ENCODE measurements at regions not wholly inside any gene's neighbourhood (a gene's known extent, or its start where the extent isn't known, plus 50 kb on each side); places are given as distances from the start of the nearest gene placed in this dataset.
"Not testable (repeated sequence)": the region's sequence is repeated elsewhere in the genome, so short reads cannot be mapped to it uniquely, and the experiment has no call there.

DNA sequence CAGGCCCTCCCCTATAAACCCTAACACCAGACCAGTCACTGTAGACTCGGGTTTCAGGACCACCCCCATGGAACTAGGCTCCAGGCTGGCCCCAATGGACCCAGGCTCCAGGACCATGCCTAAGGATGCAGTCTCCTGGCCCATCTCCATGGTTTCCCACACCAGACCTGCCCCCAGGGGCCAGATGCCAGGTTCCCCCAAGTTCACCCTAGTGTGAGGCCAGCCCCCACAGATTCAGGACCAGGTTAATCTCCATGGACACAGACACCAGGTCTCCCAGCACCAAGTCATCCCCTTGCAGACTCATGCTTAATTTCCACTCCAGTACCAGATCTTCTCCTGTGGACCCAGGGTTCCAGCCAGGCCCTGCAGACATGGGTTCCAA, 103.8 kb upstream of the LANCL2 start:
- no peak overlapping the region for H3K4me3 Mint-ChIP-seq
- intact Hi-C loops (cut with micrococcal nuclease) = no loop called here

GRCh38 chr7:55265328-55265727, 99.8 kb upstream of the LANCL2 start:
- H3K4me3 ChIP-seq (ENCODE audit: low read length); H3K27ac Mint-ChIP-seq; H3K9me3 Mint-ChIP-seq; H3K4me1 Mint-ChIP-seq; H3K4me3 Mint-ChIP-seq; H3K4me1 ChIP-seq (ENCODE audit: control insufficient read depth, insufficient read depth, low read length); H3K36me3 ChIP-seq (ENCODE audit: control insufficient read depth, insufficient read depth, low read length); DNase-seq; H3K27ac ChIP-seq (ENCODE audit: low read length); H3K27me3 ChIP-seq (ENCODE audit: control insufficient read depth, insufficient read depth, low read length); intact Hi-C loops (cut with micrococcal nuclease); ATAC-seq; H3K9me3 ChIP-seq (ENCODE audit: control insufficient read depth, insufficient read depth, low read length); H3K36me3 Mint-ChIP-seq: not testable (repeated sequence)
- WGBS (ENCODE audit: insufficient coverage) = 94% methylated on average over 8 of the region's 8 CpGs
- peaks cover 9 to 52% of the 10 kb centered on the region in 2 donors for H3K27me3 Mint-ChIP-seq (ENCODE audit: low read depth in 2 of 2)

More for the DNA sequence above, 103.8 kb upstream of the LANCL2 start:
- WGBS (ENCODE audit: insufficient coverage) = 61% methylated on average over 1 of the region's 1 CpG
- H3K9me3 Mint-ChIP-seq = no peaks in the 10 kb centered on the region
- TF ChIP-seq, protein P1, sequence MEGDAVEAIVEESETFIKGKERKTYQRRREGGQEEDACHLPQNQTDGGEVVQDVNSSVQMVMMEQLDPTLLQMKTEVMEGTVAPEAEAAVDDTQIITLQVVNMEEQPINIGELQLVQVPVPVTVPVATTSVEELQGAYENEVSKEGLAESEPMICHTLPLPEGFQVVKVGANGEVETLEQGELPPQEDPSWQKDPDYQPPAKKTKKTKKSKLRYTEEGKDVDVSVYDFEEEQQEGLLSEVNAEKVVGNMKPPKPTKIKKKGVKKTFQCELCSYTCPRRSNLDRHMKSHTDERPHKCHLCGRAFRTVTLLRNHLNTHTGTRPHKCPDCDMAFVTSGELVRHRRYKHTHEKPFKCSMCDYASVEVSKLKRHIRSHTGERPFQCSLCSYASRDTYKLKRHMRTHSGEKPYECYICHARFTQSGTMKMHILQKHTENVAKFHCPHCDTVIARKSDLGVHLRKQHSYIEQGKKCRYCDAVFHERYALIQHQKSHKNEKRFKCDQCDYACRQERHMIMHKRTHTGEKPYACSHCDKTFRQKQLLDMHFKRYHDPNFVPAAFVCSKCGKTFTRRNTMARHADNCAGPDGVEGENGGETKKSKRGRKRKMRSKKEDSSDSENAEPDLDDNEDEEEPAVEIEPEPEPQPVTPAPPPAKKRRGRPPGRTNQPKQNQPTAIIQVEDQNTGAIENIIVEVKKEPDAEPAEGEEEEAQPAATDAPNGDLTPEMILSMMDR (IDR thresholded peaks at IDR 0.05) = no peak
- no peaks in the 10 kb centered on the region for H3K27me3 ChIP-seq (ENCODE audit: control insufficient read depth, insufficient read depth, low read length)
- no peaks in the 10 kb centered on the region for H3K36me3 ChIP-seq (ENCODE audit: control insufficient read depth, insufficient read depth, low read length)
- peaks cover 0 to under 1% of the 10 kb centered on the region in 2 donors for H3K4me1 Mint-ChIP-seq
- H3K27me3 Mint-ChIP-seq (ENCODE audit: low read depth in 2 of 2) = peaks cover 14 to 65% of the 10 kb centered on the region in 2 donors
- no peak overlapping the region for H3K27ac Mint-ChIP-seq
- no peaks in the 10 kb centered on the region for H3K4me1 ChIP-seq (ENCODE audit: control insufficient read depth, insufficient read depth, low read length)
- H3K9me3 ChIP-seq (ENCODE audit: control insufficient read depth, insufficient read depth, low read length) = no peaks in the 10 kb centered on the region
- ATAC-seq (no peak), DNase-seq (no peak)
- no peaks in the 10 kb centered on the region for H3K36me3 Mint-ChIP-seq
- H3K27ac ChIP-seq (ENCODE audit: low read length) = no peak overlapping the region
- no peak overlapping the region for H3K4me3 ChIP-seq (ENCODE audit: low read length)

DNA sequence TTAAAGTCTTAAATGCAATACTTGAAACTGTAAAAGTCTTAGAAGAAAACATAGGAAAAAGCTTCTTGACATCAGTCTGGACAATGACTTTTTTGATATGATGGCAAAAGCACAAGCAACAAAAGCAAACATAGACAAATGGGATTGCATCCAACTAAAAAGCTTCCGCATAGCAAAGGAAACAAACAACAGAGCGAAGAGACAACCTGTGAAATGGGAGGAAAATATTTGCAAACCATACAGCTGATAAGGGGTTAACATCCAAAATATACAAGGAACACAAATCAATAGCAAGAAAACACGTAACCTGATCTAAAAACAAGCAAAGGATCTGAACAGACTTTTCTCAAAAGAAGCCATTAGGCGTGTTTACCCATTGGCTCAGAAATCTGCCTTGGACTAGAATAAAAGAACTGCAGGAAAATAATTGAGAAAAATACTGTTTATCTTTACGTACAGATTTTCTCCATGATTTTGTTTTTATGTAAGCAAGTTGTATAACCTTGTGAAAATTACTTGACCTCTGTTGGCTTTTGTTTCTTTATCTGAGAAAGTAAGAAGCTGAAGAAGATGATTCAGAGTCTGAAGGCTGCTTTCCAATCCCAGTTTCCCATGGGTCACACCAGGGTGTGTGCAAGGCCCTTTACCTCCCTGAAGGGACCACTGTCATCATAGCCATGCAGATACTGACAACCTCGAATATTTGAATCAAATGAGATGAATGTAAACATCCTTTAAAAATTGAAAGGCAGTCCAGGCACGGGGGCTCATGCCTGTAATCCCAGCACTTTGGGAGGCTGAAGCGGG, 99.1 kb upstream of the LANCL2 start:
- no peaks in the 10 kb centered on the region for H3K27me3 ChIP-seq (ENCODE audit: control insufficient read depth, insufficient read depth, low read length)
- Mint-ChIP-seq H3K4me1 (no peaks in the 10 kb centered on the region), H3K27me3 (ENCODE audit: low read depth in 2 of 2) (peaks cover 9 to 56% of the 10 kb centered on the region in 2 donors), H3K4me3 (no peak overlapping the region), H3K27ac (no peak overlapping the region), H3K9me3 (no peaks in the 10 kb centered on the region), H3K36me3 (no peaks in the 10 kb centered on the region)
- H3K4me1 ChIP-seq (ENCODE audit: control insufficient read depth, insufficient read depth, low read length) = no peaks in the 10 kb centered on the region
- H3K9me3 ChIP-seq (ENCODE audit: control insufficient read depth, insufficient read depth, low read length) = no peaks in the 10 kb centered on the region
- DNase-seq (no peak), ATAC-seq (no peak)
- H3K36me3 ChIP-seq (ENCODE audit: control insufficient read depth, insufficient read depth, low read length) = no peaks in the 10 kb centered on the region
- intact Hi-C loops (cut with micrococcal nuclease) = no loop called here
- 72% methylated on average over 6 of the region's 8 CpGs for WGBS (ENCODE audit: insufficient coverage)
- H3K27ac ChIP-seq (ENCODE audit: low read length) = no peak overlapping the region
- H3K4me3 ChIP-seq (ENCODE audit: low read length) = no peak overlapping the region
- TF ChIP-seq, protein P1 (IDR thresholded peaks at IDR 0.05) = no peak

DNA sequence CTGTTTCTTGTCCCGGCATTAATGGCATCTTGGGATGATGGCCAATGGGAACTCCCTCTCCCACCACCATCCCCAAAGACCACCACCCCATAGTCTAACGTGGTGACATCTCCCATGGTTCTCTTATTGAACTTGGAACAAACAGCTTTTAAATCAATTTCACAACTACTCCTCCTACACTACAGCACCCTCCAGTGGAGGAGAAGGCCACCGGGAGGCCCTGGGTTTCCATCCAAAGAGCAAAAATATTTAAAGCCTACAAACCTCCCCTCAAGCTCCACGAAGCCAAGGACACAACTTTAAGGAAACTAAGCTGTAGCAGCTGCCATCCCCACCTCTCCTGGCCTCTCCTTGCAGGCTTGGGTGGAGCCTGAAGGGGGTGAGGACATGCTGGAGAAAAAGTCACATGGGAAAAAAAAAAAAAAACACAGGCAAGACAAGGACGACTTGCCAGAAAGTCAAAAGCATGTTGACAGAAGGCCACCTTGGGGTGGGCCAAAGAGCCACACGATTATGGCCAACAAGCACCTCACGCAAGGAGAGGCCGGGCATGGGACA, 94.0 kb upstream of the LANCL2 start:
- Histone ChIP-seq H3K4me1 (ENCODE audit: control insufficient read depth, insufficient read depth, low read length) (no peaks in the 10 kb centered on the region), H3K27me3 (ENCODE audit: control insufficient read depth, insufficient read depth, low read length) (no peaks in the 10 kb centered on the region), H3K36me3 (ENCODE audit: control insufficient read depth, insufficient read depth, low read length) (no peaks in the 10 kb centered on the region), H3K4me3 (ENCODE audit: low read length) (no peak overlapping the region), H3K27ac (ENCODE audit: low read length) (no peak overlapping the region), H3K9me3 (ENCODE audit: control insufficient read depth, insufficient read depth, low read length) (no peaks in the 10 kb centered on the region)
- Mint-ChIP-seq H3K36me3 (no peaks in the 10 kb centered on the region), H3K9me3 (no peaks in the 10 kb centered on the region), H3K27me3 (ENCODE audit: low read depth in 2 of 2) (peaks cover 8 to 26% of the 10 kb centered on the region in 2 donors), H3K27ac (no peak overlapping the region), H3K4me1 (no peaks in the 10 kb centered on the region), H3K4me3 (no peak overlapping the region)
- ATAC-seq (no peak), DNase-seq (no peak)
- 90% methylated on average over 8 of the region's 8 CpGs for WGBS (ENCODE audit: insufficient coverage)
- TF ChIP-seq, protein P1 (IDR thresholded peaks at IDR 0.05) = no peak
- intact Hi-C loops (cut with micrococcal nuclease) = no loop called here

Measured in natural killer cell (primary cell).